ENCODE measurements at regions not wholly inside any gene's neighbourhood (a gene's known extent, or its start where the extent isn't known, plus 50 kb on each side); places are given as distances from the start of the nearest gene placed in this dataset.

GRCh38 chr18:45155526-45155925, 459.8 kb upstream of the SLC14A2 start:
- Histone ChIP-seq H3K4me3 (ENCODE audit: low read length) (no peak overlapping the region), H3K27me3 (ENCODE audit: control insufficient read depth, insufficient read depth, low read length) (no peaks in the 10 kb centered on the region), H3K4me1 (ENCODE audit: control insufficient read depth, insufficient read depth, low read length) (no peaks in the 10 kb centered on the region), H3K36me3 (ENCODE audit: control insufficient read depth, insufficient read depth, low read length) (no peaks in the 10 kb centered on the region), H3K9me3 (ENCODE audit: control insufficient read depth, insufficient read depth, low read length) (no peaks in the 10 kb centered on the region; the same call in 1 of the 2 replicates), H3K27ac (ENCODE audit: low read length) (no peak overlapping the region)
- DNase-seq (ENCODE audit: low read depth, low spot score) = no peak

- no peaks in the 10 kb centered on the region for H3K4me1 ChIP-seq (ENCODE audit: control insufficient read depth, insufficient read depth, low read length)
- no peak overlapping the region for H3K4me3 ChIP-seq (ENCODE audit: low read length)
- no peaks in the 10 kb centered on the region; the same call in 1 of the 2 replicates for H3K9me3 ChIP-seq (ENCODE audit: control insufficient read depth, insufficient read depth, low read length)
- no peaks in the 10 kb centered on the region for H3K36me3 ChIP-seq (ENCODE audit: control insufficient read depth, insufficient read depth, low read length)
- WGBS (ENCODE audit: insufficient coverage, insufficient read length) = no CpG with 5 or more reads among the region's 3 CpGs
- no peak for DNase-seq (ENCODE audit: low read depth, low spot score)
- no peak overlapping the region for H3K27ac ChIP-seq (ENCODE audit: low read length)
- no peaks in the 10 kb centered on the region for H3K27me3 ChIP-seq (ENCODE audit: control insufficient read depth, insufficient read depth, low read length)
Measured at GRCh38 chr18:45156946-45157345, 458.3 kb upstream of the SLC14A2 start.

GRCh38 chr18:45157576-45157975, 457.7 kb upstream of the SLC14A2 start:
- Histone ChIP-seq H3K9me3 (ENCODE audit: control insufficient read depth, insufficient read depth, low read length) (no peaks in the 10 kb centered on the region; the same call in 1 of the 2 replicates), H3K27me3 (ENCODE audit: control insufficient read depth, insufficient read depth, low read length) (no peaks in the 10 kb centered on the region), H3K36me3 (ENCODE audit: control insufficient read depth, insufficient read depth, low read length) (no peaks in the 10 kb centered on the region), H3K27ac (ENCODE audit: low read length) (no peak overlapping the region), H3K4me3 (ENCODE audit: low read length) (no peak overlapping the region), H3K4me1 (ENCODE audit: control insufficient read depth, insufficient read depth, low read length) (no peaks in the 10 kb centered on the region)
- no CpG with 5 or more reads among the region's 1 CpG for WGBS (ENCODE audit: insufficient coverage, insufficient read length)
- DNase-seq (ENCODE audit: low read depth, low spot score) = no peak

GRCh38 chr18:45161850-45162249, 453.4 kb upstream of the SLC14A2 start:
- H3K4me3 ChIP-seq (ENCODE audit: low read length) = no peak overlapping the region
- no CpG with 5 or more reads among the region's 6 CpGs for WGBS (ENCODE audit: insufficient coverage, insufficient read length)
- H3K27ac ChIP-seq (ENCODE audit: low read length) = no peak overlapping the region
- H3K9me3 ChIP-seq (ENCODE audit: control insufficient read depth, insufficient read depth, low read length) = no peaks in the 10 kb centered on the region; the same call in 1 of the 2 replicates
- DNase-seq (ENCODE audit: low read depth, low spot score) = no peak
- H3K4me1 ChIP-seq (ENCODE audit: control insufficient read depth, insufficient read depth, low read length) = no peaks in the 10 kb centered on the region
- no peaks in the 10 kb centered on the region for H3K27me3 ChIP-seq (ENCODE audit: control insufficient read depth, insufficient read depth, low read length)
- no peaks in the 10 kb centered on the region for H3K36me3 ChIP-seq (ENCODE audit: control insufficient read depth, insufficient read depth, low read length)

- no peak for DNase-seq (ENCODE audit: low read depth, low spot score)
Measured at GRCh38 chr18:45163871-45164270, 451.4 kb upstream of the SLC14A2 start.

GRCh38 chr18:45164551-45164950, 450.7 kb upstream of the SLC14A2 start:
- no peaks in the 10 kb centered on the region for H3K9me3 ChIP-seq (ENCODE audit: control insufficient read depth, insufficient read depth, low read length)
- no peaks in the 10 kb centered on the region for H3K36me3 ChIP-seq (ENCODE audit: control insufficient read depth, insufficient read depth, low read length)
- H3K27me3 ChIP-seq (ENCODE audit: control insufficient read depth, insufficient read depth, low read length) = no peaks in the 10 kb centered on the region
- H3K4me1 ChIP-seq (ENCODE audit: control insufficient read depth, insufficient read depth, low read length) = no peaks in the 10 kb centered on the region
- H3K27ac ChIP-seq (ENCODE audit: low read length) = no peak overlapping the region
- no peak for DNase-seq (ENCODE audit: low read depth, low spot score)
- H3K4me3 ChIP-seq (ENCODE audit: low read length) = no peak overlapping the region
- no CpG with 5 or more reads among the region's 1 CpG for WGBS (ENCODE audit: insufficient coverage, insufficient read length)

More at GRCh38 chr18:45163871-45164270, 451.4 kb upstream of the SLC14A2 start:
- Histone ChIP-seq H3K27me3 (ENCODE audit: control insufficient read depth, insufficient read depth, low read length) (no peaks in the 10 kb centered on the region), H3K27ac (ENCODE audit: low read length) (no peak overlapping the region), H3K36me3 (ENCODE audit: control insufficient read depth, insufficient read depth, low read length) (no peaks in the 10 kb centered on the region), H3K9me3 (ENCODE audit: control insufficient read depth, insufficient read depth, low read length) (no peaks in the 10 kb centered on the region), H3K4me1 (ENCODE audit: control insufficient read depth, insufficient read depth, low read length) (no peaks in the 10 kb centered on the region), H3K4me3 (ENCODE audit: low read length) (no peak overlapping the region)
- no CpG with 5 or more reads among the region's 2 CpGs for WGBS (ENCODE audit: insufficient coverage, insufficient read length)

GRCh38 chr18:45165176-45165713, 450.0 kb upstream of the SLC14A2 start:
- H3K4me1 ChIP-seq (ENCODE audit: control insufficient read depth, insufficient read depth, low read length) = no peaks in the 10 kb centered on the region
- no peak overlapping the region for H3K4me3 ChIP-seq (ENCODE audit: low read length)
- no peaks in the 10 kb centered on the region for H3K36me3 ChIP-seq (ENCODE audit: control insufficient read depth, insufficient read depth, low read length)
- no peak overlapping the region for H3K27ac ChIP-seq (ENCODE audit: low read length)
- H3K27me3 ChIP-seq (ENCODE audit: control insufficient read depth, insufficient read depth, low read length) = no peaks in the 10 kb centered on the region
- no peak for DNase-seq (ENCODE audit: low read depth, low spot score)
- no peaks in the 10 kb centered on the region for H3K9me3 ChIP-seq (ENCODE audit: control insufficient read depth, insufficient read depth, low read length)

GRCh38 chr18:45165871-45166270, 449.4 kb upstream of the SLC14A2 start:
- Histone ChIP-seq H3K36me3 (ENCODE audit: control insufficient read depth, insufficient read depth, low read length) (no peaks in the 10 kb centered on the region), H3K27ac (ENCODE audit: low read length) (no peak overlapping the region), H3K4me3 (ENCODE audit: low read length) (no peak overlapping the region), H3K9me3 (ENCODE audit: control insufficient read depth, insufficient read depth, low read length) (no peaks in the 10 kb centered on the region), H3K27me3 (ENCODE audit: control insufficient read depth, insufficient read depth, low read length) (no peaks in the 10 kb centered on the region), H3K4me1 (ENCODE audit: control insufficient read depth, insufficient read depth, low read length) (no peaks in the 10 kb centered on the region)
- no peak for DNase-seq (ENCODE audit: low read depth, low spot score)
- no CpG with 5 or more reads among the region's 3 CpGs for WGBS (ENCODE audit: insufficient coverage, insufficient read length)

GRCh38 chr18:45166341-45166835, 448.9 kb upstream of the SLC14A2 start:
- no peak overlapping the region for H3K27ac ChIP-seq (ENCODE audit: low read length)
- no peaks in the 10 kb centered on the region for H3K27me3 ChIP-seq (ENCODE audit: control insufficient read depth, insufficient read depth, low read length)
- H3K4me3 ChIP-seq (ENCODE audit: low read length) = no peak overlapping the region
- DNase-seq (ENCODE audit: low read depth, low spot score) = no peak
- WGBS (ENCODE audit: insufficient coverage, insufficient read length) = no CpG with 5 or more reads among the region's 5 CpGs
- H3K9me3 ChIP-seq (ENCODE audit: control insufficient read depth, insufficient read depth, low read length) = no peaks in the 10 kb centered on the region
- H3K36me3 ChIP-seq (ENCODE audit: control insufficient read depth, insufficient read depth, low read length) = no peaks in the 10 kb centered on the region
- no peaks in the 10 kb centered on the region for H3K4me1 ChIP-seq (ENCODE audit: control insufficient read depth, insufficient read depth, low read length)

- no CpG with 5 or more reads among the region's 5 CpGs for WGBS (ENCODE audit: insufficient coverage, insufficient read length)
- Histone ChIP-seq H3K4me1 (ENCODE audit: control insufficient read depth, insufficient read depth, low read length) (no peaks in the 10 kb centered on the region), H3K36me3 (ENCODE audit: control insufficient read depth, insufficient read depth, low read length) (no peaks in the 10 kb centered on the region), H3K9me3 (ENCODE audit: control insufficient read depth, insufficient read depth, low read length) (no peaks in the 10 kb centered on the region), H3K27me3 (ENCODE audit: control insufficient read depth, insufficient read depth, low read length) (no peaks in the 10 kb centered on the region), H3K27ac (ENCODE audit: low read length) (no peak overlapping the region), H3K4me3 (ENCODE audit: low read length) (no peak overlapping the region)
- no peak for DNase-seq (ENCODE audit: low read depth, low spot score)
Measured at GRCh38 chr18:45166836-45167551, 448.3 kb upstream of the SLC14A2 start.

Data from iPS DF 6.9 (cell line).